Fibroblast of peridontal ligament (primary cell): ENCODE measurements at regions not wholly inside any gene's neighbourhood (a gene's known extent, or its start where the extent isn't known, plus 50 kb on each side); places are given as distances from the start of the nearest gene placed in this dataset.

Experiments
- DNase-seq: peaks from one replicate; pipeline ENCODE4 v3.0.0-alpha.2; 2010; ENCODE audit errors: extremely low read depth

DNA sequence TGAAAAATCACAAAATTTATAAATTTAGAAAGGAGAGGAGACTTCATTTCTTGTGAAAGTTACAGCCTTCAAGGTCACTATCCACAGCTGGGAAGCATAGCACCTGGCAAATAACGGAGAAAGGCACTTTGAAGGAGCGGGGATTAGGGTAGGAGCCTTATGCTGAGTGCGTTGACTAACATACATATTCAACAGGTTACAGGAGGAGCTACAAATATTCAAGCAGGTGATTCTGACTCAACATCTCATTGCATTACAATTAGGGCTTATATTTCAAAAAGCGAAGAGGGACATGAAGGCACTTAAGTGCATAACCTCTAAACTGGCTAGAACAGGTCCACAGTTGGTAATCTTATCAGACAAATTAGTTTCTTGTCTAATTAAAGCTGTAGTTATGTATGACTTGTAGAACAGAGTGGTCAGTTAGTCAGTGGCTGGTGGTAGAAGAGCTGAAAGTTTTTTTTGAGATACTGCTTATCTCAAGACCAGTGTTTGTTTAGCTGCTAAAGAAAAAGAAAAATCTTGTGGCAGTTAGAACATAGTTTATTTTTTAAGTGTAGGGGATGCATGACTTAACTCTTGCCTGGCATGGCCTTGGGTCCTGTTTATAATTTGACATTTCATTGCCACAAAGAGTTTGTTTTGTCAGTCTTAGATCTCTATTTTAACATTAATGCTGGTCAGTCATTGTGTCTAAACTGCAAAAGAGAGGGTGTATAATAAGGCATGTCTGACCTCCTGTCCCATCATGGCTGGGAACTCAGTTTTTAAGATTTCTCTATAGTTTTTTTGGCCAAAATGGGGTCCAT, 311.5 kb downstream of the DUSP10 start:
- DNase-seq = no peak

DNA sequence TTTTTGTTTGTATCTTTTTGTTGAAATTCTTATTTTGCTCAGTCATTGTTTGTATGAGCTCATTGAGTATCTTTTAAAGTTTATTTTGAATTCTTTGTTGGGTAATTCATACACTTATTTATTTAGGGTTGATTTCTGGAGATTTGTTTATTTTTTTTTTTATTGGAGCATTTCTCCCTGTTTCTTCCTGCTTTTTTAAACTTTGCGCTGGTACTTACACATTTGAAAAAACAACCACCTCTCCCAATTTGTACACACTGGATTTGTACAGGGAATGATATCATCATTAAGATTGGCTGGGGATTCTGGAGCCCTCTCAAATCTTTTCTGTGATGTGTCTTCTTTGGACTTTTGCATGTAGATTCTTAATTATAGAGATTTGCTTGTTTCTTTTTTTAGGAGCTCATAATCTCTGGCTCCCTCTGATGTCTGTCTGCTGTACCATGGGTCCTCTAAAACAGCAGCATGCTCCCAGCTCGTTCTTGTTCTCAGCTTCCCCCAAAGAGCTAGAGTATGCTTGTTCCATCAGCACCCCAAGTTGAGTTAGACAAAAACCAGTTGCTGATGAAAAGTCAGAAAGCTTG, 310.7 kb downstream of the DUSP10 start:
- DNase-seq = peak; percentile 78

DNA sequence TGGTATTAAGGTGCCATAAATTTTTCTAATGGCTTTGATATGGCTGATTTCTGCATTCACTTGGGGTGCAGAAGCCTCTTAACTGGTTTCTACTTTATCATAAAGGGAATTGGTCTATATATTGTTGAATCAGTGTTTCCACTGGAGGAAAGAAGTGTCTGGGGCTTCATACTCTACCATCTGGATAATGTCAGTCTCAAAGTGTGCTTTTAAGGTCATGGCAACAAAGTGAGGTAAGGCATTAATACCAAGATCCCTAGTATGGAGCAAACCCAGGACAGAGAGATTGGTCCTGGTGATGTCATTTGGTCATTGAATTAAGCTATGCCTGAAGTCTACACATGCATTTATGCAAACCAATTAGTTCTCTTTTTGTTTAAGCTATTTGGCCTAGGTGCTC, 309.9 kb downstream of the DUSP10 start:
- DNase-seq = no peak

DNA sequence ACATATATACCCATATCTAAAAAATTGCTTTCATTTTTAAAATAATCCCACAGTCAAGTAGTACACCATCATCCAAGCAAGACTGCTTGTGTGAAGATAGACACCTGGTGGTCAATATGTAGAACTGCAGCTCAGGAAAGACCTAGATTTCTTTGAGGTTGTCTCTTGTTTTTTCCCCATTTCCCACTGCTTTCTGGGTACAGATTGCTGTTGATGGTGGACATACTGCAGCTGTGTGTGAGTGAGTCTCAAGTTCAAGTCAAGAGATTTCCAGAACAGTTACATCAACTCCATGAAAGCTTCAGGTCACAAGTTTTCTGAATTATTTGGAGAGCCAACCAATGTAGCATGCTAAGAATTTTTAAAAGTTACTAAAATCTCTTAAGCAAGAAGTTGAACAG, 306.4 kb downstream of the DUSP10 start:
- DNase-seq = peak; percentile 87

DNA sequence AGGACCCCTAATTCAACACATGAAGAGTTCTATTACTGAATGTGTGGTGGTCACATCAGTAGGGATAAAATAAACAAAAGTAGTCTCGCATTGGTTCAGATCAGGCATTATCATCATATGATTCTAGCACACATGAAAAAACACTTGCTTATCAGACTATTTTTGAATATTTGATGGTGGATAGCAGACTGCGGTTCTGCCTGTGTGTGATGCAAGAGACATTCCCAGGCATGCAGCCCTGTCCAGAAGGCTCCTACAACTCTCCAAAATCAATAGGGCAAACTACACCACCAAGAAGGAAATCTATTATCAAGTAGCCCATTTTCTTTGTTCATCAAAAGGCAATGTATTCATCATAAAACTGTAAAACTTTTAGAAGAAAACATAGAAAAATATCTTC, 304.7 kb downstream of the DUSP10 start:
- DNase-seq = peak; percentile 28

DNA sequence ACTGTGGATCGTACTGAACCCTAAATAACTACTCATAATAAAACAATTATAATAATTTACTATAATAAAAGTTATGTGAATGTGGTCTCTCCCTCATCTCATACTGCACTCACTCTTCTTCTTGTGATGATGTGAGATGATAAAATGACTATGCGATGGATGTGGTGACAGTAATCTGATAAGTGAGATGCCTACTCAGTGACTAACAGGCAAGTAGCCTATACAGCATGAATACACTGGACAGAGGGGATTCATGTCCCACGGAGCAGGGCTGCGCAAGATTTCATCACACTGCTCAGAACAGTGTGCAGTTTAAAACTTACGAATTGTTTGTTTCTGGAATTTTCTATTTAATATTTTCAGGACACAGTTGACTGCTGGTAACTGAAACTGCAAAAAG, 304.0 kb downstream of the DUSP10 start:
- DNase-seq = peak; percentile 38

DNA sequence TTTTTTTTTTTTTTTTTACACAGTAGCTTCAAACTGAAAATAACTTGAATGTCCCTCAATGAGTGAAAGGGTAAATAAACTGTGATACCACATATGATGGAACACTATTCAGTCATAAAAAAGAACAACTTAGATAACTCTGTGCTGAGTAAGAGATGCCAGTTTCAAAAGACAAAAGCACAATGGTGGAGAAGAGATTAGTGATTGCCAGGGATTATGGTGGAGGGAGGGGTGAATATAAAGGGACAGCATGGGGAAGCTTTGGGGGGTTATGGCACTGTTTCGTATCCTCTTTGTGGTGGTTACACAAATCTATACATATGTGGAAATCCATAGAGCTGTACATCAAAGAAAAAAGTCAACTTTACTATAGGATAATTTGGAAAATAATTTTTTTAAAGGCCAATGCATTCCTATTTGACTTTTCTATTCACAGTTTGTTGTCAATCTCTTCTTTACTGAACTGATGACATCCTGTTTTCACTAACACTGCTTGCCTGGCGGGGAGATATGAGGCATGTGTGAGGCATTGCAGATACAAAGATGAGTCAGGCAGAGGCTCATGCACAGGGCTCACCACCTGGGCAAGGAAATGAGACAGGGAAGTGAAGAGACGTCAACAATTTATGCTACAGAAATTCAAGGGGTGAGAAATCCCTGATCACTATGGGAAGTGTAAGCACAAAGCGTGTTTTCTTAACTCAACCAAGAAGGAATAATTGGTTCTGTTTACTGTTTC, 302.7 kb downstream of the DUSP10 start:
- DNase-seq = peak; percentile 39

DNA sequence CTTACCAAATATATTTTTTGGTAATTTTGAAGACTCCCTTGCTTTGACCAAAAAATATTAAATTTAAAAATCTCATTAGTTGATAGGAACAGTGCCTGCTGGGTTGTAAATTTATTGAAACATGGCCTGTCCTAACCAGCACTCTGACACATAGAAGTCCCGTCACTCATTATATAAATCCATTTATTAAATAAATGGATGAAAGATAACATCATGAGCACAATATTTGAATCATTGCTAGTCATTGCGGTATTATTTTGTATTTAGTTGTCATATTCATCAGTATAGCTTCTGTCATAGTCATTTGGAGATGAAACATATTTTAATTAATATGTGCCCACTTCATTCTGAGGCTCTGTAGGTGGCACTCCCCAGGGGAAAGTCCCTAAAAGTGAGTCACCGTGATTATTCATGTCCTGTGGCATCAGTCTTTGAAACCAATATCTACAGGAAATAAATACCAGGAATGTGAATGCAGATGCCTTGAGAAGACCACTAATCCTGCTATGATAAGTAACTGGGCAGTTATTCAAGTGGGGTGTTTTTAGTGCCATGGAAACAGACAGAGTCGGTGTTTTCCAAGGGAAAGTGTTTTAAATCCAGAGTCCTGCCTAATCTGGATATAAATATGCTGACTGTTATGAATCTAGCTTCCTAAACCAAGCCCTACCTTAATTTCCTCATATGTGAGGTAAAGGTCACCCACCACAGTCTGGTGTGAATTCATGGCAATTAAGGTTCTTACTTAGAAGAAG, 302.0 kb downstream of the DUSP10 start:
- peak; percentile 92 for DNase-seq

DNA sequence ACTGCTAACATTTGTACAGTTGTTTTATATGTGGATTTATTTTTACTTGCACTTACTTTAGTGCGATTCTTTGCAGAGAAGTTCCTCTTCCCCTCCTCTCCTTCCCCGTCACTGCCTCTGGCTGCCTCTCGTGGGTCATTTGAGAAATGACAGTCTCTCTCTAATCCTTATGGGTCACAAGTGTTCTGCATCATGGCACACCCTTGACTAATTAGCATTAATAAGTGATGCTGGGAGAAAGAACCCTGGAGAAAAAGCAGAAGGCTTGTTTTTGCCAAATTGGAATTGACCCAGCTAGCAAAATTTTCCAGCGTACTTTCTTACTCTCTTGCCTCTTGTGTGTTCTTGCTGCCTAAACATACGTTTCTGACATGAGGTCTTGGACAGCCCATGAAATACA, 301.2 kb downstream of the DUSP10 start:
- peak; percentile 48 for DNase-seq

DNA sequence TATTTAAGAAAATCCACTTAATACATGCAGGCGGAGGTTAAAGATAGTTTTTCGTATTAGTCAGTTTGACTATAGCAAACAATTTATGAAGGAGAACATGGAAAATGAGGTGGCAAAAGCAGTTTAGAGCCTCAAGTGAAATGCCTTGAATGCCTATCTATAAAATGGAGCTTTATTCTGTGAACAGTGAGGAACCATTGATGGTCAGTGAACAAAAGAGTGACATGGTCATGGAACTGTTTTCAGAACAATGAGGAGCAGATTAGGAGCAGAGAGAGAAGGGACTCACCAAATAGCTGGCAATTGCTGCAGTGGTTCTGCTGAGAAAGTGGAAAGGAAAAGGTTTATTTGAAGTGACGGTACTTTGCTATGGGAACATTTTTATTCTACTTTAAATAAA, 299.8 kb downstream of the DUSP10 start:
- DNase-seq = no peak

DNA sequence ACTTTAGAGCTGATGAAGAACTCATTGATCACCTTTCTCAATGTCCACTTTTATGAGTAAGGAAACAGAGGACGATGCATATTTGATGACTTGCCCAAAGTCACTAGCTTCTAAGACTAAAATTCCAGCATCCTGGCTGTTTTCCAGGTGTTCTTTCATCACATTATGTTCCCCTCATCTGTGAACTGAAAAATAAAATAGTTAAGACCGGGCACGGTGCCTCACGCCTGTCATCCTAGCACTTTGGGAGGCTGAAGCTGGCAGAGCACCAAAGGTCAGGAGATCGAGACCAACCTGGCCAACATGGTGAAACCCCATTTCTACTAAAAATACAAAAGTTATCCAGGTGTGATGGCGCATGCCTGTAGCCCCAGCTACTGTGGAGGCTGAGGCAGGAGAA, 297.5 kb downstream of the DUSP10 start:
- DNase-seq = no peak

DNA sequence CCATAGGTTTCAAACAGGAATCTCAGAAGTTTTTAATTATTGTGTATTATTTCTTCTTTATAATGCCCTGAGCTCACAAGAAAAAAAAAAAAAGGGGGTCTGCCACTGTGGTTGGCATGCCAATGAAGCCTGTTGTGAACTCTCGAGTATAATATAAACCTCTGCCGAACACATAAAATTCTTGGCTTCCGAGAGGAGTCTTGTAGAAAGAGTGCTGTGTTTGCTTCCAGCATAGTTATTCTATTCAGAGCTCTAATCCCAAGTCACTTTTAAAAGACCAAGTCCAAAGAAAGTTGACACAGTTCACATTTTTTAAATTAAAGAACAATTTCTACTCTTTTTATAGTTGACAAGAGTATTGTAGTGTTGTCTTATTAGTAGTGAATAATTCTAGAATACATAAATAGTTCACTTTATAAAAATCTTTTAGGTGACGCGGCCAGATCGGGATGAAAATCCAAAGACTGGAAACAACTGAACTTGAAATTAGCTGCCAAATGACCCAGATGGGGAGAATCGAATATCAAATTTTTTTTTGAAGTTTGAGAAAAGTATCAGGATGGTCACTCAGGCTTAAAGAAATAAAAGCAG, 293.2 kb downstream of the DUSP10 start:
- no peak for DNase-seq

DNA sequence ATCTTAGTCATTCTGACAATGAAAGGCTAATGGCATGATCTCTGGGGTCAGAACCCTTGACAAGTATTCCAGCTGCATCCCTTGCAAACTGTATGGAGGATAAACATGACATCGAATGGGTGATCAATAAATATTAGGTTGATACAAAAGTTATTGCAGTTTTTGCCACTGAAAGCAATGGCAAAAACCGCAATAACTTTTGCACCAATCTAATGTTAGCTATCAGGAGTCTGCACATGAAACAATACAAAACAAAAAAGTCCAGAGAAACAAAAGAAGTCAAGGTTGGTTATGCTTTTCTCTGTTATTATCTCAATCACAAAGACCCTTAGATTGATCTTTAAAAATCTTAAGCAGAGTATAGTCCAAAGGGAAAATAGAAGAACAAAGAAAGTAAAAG, 292.7 kb downstream of the DUSP10 start:
- DNase-seq = no peak

DNA sequence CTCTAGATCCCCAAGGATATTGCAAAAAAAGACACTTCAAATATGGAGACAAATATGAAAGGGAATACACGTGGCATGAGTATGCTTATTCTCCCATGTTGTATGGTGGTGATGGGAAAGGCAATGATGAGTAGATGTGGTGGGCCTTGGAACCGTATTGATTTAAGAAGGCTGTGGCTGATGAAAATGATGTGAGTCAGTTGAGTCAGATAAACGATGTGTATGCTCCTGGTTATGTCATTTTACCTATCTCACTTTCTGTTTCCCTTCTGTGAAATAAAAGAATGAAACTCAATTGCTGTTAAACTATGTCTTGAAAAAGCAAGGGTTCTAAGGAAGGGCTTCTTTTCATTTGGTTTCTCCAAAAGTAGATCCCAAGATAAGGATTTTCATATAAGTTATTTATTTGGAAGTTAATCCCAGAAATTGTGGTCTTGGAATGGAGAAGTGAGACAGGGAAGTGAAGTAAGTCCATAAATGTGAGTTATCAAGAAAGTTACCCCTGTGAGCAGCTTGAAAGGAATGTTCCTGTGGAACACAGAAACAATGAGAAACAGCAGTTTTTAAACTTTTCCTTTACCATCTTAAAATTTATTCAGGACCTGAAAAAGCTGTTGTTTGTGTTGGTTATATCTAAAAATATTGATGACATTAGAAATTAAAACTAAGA, 292.0 kb downstream of the DUSP10 start:
- peak; percentile 54 for DNase-seq

DNA sequence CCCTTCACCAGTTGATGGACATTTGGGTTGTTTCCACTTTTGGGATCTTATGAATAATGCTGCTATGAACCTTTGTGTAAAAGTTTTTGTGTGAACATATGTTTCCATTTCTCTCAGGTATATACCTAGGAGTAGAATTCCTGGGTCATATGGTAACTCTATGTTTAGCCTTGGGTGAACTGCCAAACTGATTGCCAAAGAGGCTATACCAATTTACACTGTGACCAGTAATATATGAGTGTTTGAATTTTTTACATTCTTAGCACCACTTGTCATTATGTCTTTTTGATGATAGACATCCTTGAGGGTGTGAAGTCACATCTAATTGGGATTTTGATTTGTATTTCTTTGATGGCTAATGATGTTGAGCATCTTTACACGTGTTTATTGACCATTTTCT, 290.1 kb downstream of the DUSP10 start:
- peak; percentile 20 for DNase-seq

DNA sequence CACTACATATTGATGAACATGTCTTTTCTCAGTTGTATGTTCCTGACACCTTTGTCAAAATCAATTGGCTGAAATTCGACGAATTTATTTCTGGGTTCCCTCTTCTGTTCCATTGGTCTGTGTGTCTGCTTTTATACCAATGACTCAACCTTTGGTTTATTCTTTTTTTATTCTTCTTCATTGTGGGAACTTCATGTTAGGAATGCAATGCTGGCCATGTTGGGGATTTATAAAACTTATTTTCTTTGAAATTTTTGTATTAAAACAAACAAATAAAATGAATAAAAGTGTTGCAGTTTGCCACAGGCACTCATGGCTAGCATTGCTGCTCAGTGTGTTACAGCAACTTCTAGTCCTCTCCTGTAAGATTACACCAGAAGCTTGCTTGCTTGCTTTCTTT, 287.8 kb downstream of the DUSP10 start:
- DNase-seq = no peak

DNA sequence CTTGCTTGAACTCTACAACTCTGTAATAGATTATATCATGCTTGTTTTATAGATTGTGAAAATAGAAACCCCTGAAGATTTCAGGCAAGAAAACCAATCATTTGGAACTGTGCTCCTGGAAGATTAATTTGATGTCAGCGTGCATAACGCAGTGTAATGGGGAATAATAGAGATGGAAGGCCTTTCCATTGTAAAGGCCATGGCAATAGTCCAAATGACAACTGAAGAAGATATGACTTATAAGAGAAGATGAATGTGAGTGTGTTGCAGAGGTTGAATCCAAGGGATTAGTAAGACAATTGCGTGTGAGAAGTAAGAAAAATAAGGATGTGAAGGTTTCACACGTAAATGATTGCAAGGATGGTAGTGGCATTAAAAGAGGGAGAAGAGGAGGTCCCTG, 285.0 kb downstream of the DUSP10 start:
- no peak for DNase-seq

DNA sequence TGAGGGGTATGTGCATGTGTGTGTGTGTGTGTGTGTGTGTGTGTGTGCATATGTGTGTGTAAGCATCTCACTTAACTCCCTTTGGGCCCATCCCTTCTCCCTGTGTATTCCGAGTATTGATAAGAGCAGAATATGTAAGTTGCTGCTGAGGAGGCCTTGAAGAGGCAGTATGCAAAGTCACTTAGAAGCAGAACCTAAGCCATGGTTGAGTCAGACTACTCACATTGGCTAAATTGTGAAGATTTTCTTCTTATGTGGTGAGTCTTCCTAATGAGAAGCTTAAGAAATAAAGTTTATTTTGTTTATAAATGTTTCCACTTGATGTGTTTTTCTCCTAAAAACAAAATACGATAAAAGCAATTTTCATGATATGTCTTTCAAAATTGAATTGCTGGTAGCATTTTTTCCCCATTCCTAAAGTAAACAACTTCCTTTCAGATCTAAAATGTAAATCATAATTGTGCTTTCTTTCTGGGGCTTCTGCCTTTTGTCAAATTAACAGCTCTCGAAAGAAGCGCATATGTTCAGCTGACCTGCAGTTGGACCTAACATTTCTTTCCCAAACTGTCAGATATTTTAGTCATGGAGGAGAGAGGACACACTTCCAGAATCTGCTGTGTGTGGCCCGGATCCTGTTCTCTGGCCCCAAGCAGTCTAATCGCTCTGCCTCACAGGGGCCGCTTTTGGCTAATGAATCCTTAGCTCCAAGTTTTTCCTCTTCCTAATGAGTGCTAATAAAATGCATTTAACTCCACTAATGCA, 284.0 kb downstream of the DUSP10 start:
- DNase-seq = peak; percentile 48

DNA sequence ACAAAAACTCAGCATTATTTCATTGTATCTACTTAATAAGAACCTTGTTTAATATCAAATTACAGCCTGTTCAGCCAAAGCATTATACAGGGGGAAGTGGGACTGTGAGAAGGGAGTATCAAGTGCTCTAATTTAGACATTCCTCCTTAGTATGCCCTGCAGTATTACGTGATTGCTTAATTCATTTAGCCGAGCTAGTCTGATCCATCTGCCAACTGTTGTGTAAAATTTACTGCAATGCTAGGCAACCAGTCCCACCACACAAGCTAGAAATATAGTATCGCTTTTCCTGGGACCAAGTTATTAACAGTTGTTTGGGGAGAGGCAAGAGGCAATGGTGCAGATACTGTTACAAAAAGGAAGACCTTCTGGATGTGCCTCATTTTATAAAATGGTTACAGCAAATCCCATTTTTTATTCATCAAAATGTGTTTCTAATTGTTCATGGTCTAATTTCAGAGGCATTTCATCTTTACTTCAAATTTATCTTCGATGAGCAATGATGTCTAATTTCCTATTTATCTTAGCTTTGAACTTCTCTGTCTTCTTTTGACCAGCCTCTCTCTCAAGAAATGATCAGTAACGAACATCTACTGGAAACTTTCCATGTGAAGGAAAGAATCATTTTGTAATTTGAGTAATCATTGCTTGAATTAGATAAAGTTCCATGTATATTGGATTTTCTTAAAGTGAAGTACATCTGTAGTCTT, 283.3 kb downstream of the DUSP10 start:
- peak; percentile 96 for DNase-seq

DNA sequence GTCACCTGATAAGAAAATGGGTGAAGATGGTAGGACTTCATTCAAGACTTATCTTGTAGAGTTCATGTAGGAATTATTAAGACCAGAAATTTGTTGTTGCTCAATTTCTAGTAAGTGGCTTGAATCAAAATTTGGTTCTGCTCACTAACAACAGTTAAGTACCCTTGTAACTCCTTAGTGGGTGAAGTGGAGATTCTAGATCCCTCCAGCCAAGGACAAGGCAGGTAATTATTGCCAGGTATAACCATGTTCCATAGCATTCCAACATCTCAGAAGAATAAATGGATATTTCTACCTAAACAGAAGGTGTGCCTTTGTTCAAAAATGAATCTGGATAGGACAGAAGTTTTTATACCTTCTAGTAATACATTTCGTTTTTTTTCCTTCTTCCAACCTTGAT, 282.3 kb downstream of the DUSP10 start:
- no peak for DNase-seq
